GM12873 (cell line): ENCODE measurements at regions not wholly inside any gene's neighbourhood (a gene's known extent, or its start where the extent isn't known, plus 50 kb on each side); places are given as distances from the start of the nearest gene placed in this dataset.

ENCODE experiments used
- TF ChIP-seq, protein P1 (sequence below): IDR thresholded peaks from 2 replicates; pipeline ENCODE4 v1.5.1; 2012; ENCODE audit warnings: low read depth, mild to moderate bottlenecking, moderate library complexity, low read length, control low read depth; ENCODE audit not compliant: insufficient read depth; ENCODE audit errors: missing control alignments

DNA sequence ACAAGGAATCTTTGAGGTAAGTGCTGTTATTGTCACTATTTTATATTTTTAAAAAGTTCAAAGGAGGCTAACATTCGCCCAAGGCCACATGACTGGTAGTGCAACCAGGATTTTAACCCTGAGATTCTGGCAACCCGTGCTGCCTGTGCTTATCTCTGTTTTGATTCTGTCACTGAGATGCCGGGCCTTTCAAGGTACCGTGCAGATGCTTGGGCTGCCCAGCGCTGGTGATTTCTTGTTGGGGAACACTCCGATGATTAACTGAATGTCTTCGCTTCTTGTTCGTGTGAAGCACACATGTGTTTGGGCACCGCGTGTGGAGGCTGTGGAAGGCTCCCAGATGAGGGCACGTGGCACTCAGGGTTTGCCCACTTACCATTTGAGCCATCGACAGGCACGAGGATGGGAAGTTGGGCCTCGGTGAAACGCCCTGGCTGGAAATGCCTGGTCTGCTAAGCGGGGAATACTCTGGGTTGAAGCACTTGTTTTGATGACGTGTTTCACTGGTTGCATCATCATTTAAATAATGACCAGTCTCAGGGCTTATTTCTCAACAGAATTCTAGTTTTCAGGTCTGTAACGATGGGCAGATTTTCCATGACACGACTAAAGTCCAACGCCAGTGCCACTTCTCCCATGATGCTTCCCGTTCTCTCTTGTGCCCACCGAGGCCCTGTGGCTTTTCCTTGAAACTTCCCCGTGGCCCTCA, 392.7 kb downstream of the FGF9 start:
- TF ChIP-seq, protein P1, sequence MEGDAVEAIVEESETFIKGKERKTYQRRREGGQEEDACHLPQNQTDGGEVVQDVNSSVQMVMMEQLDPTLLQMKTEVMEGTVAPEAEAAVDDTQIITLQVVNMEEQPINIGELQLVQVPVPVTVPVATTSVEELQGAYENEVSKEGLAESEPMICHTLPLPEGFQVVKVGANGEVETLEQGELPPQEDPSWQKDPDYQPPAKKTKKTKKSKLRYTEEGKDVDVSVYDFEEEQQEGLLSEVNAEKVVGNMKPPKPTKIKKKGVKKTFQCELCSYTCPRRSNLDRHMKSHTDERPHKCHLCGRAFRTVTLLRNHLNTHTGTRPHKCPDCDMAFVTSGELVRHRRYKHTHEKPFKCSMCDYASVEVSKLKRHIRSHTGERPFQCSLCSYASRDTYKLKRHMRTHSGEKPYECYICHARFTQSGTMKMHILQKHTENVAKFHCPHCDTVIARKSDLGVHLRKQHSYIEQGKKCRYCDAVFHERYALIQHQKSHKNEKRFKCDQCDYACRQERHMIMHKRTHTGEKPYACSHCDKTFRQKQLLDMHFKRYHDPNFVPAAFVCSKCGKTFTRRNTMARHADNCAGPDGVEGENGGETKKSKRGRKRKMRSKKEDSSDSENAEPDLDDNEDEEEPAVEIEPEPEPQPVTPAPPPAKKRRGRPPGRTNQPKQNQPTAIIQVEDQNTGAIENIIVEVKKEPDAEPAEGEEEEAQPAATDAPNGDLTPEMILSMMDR, result no peak

DNA sequence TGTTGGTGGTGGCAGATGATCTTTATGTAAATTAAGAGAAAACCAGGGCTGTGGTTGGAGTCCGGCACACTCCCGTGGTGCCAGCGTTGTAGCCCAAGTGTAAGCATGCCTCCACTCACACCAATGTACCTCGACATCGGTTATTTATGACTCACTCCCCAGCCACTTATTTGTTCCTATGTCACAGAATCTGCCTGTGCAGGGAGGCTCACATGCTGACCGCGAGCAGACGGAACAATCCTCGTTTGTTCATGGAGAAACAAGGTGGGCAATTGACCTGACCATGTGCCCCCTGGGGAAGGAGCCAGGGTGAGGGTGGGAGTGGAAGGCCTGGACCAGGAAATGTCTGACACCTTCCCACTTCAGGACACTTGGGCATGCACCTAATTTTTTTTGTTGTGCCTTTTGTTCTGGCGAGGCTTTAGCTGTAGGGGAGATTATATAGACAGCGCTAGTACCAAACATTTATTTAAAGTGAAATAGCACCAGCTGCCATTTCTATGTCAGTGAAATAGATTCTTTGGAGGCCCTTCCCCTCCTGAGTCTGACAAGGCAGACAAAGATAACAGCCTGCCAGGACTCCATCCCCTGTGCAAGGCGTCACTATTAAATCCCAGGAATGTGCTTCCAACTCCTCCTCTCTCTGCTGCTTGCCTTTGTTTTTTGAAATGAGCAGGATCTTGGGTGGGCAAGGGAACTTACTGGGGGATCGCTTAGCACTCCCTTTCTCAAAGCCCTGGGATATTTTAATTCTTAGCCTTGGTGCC, 394.2 kb downstream of the FGF9 start:
- TF ChIP-seq, protein P1, result no peak

DNA sequence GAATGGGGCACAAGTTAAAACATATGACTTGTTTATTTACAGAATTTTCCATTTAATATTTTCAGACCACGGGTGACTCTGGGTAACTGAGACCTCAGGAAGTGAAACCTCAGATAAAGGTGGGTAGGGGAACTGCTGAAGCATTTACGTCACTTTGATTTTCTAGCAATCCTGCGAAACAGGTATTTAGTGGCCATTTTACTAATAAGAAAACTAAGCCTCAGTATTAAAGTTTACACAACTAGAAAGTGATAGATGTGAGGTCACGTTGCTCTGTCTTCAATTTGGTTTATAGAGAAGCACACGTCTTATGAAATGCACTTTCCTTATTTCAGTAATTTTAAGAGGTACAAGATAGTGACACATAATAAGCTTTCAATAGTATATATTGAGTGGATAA, 402.8 kb downstream of the FGF9 start:
- TF ChIP-seq, protein P1, result no peak

DNA sequence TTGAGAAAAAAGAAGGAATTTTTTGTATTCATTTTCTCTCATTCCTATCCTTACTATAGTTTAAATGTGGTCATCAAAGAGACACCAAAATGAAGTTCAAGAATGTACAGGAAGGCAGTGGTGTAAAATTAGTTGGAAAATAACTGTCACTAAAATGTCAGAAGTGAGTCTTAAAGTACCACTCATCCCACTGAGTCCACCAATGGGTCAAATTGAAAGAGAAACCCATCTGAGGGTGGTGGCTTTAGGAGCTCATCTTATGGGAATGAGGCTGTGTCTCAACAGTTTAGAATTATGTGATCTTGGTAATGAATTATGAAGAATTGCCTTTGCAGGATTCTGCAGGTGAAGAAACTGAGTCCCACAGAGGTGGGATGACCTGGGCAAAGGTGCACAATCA, 403.5 kb downstream of the FGF9 start:
- TF ChIP-seq, protein P1, result no peak

- TF ChIP-seq, protein P1, result no peak
Measured at GRCh38 chr13:22076658-22077057, 405.8 kb downstream of the FGF9 start.

- TF ChIP-seq, protein P1, result no peak
Measured at GRCh38 chr13:22077205-22077683, 406.4 kb downstream of the FGF9 start.

GRCh38 chr13:22077764-22078163, 406.9 kb downstream of the FGF9 start:
- TF ChIP-seq, protein P1, result no peak
